ENCODE measurements at regions not wholly inside any gene's neighbourhood (a gene's known extent, or its start where the extent isn't known, plus 50 kb on each side); places are given as distances from the start of the nearest gene placed in this dataset.
"Not testable (repeated sequence)": the region's sequence is repeated elsewhere in the genome, so short reads cannot be mapped to it uniquely, and the experiment has no call there.

GRCh38 chr10:56095506-56096225 is 265.4 kb downstream of the ZWINT start:
- POLR2A ChIA-PET = no interaction called here
- no peak for DNase-seq (ENCODE audit: extremely low spot score)
- CTCF ChIA-PET = no interaction called here
- TF ChIP-seq ELF4 (IDR thresholded peaks at IDR 0.05) (no peak), SP1 (IDR thresholded peaks at IDR 0.05) (no peak), CTBP1 (IDR thresholded peaks at IDR 0.05; ENCODE audit: borderline replicate concordance) (no peak), ZNF384 (IDR thresholded peaks at IDR 0.05) (no peak), TARDBP (IDR thresholded peaks at IDR 0.05) (no peak), L3MBTL2 (conservative IDR thresholded peaks at IDR 0.05) (no peak), NFRKB (IDR thresholded peaks at IDR 0.05) (no peak), ARNT (IDR thresholded peaks at IDR 0.05) (no peak), LEF1 (IDR thresholded peaks at IDR 0.05; ENCODE audit: borderline replicate concordance) (no peak), SUZ12 (IDR thresholded peaks at IDR 0.05) (no peak), FOXM1 (IDR thresholded peaks at IDR 0.05; ENCODE audit: borderline replicate concordance) (no peak), PKNOX1 (IDR thresholded peaks at IDR 0.05) (no peak), FOXK2 (IDR thresholded peaks at IDR 0.05) (no peak), BHLHE40 (IDR thresholded peaks at IDR 0.05; ENCODE audit: borderline replicate concordance) (no peak), FOXA1 (IDR thresholded peaks at IDR 0.05) (no peak)

GRCh38 chr10:56093645-56094044 is 267.4 kb downstream of the ZWINT start:
- POLR2A ChIA-PET; CTCF ChIA-PET; DNase-seq (ENCODE audit: extremely low spot score): not testable (repeated sequence)

- ChIA-PET CTCF (no interaction called here), POLR2A (no interaction called here)
- no peak for DNase-seq (ENCODE audit: extremely low spot score)
- TF ChIP-seq FOXA1 (IDR thresholded peaks at IDR 0.05) (no peak), BHLHE40 (IDR thresholded peaks at IDR 0.05; ENCODE audit: borderline replicate concordance) (no peak), SP1 (IDR thresholded peaks at IDR 0.05) (no peak), TARDBP (IDR thresholded peaks at IDR 0.05) (no peak), ELF4 (IDR thresholded peaks at IDR 0.05) (no peak), SUZ12 (IDR thresholded peaks at IDR 0.05) (no peak), FOXK2 (IDR thresholded peaks at IDR 0.05) (no peak), ARNT (IDR thresholded peaks at IDR 0.05) (no peak), PKNOX1 (IDR thresholded peaks at IDR 0.05) (no peak), NFRKB (IDR thresholded peaks at IDR 0.05) (no peak), LEF1 (IDR thresholded peaks at IDR 0.05; ENCODE audit: borderline replicate concordance) (no peak), HDGF (IDR thresholded peaks at IDR 0.05; ENCODE audit: borderline replicate concordance) (no peak), L3MBTL2 (conservative IDR thresholded peaks at IDR 0.05) (no peak), FOXM1 (IDR thresholded peaks at IDR 0.05; ENCODE audit: borderline replicate concordance) (no peak), CTBP1 (IDR thresholded peaks at IDR 0.05; ENCODE audit: borderline replicate concordance) (no peak), ZNF384 (IDR thresholded peaks at IDR 0.05) (no peak)
Observed at GRCh38 chr10:56091872-56092271, 269.2 kb downstream of the ZWINT start.

- ChIA-PET POLR2A (no interaction called here), CTCF (no interaction called here)
- TF ChIP-seq BHLHE40 (IDR thresholded peaks at IDR 0.05; ENCODE audit: borderline replicate concordance) = no peak
- TF ChIP-seq ARNT (IDR thresholded peaks at IDR 0.05) = no peak
- TF ChIP-seq ELF4 (IDR thresholded peaks at IDR 0.05) = no peak
- TF ChIP-seq ZNF384 (IDR thresholded peaks at IDR 0.05) = no peak
- TF ChIP-seq TARDBP (IDR thresholded peaks at IDR 0.05) = no peak
- TF ChIP-seq HDGF (IDR thresholded peaks at IDR 0.05; ENCODE audit: borderline replicate concordance) = no peak
- no peak for TF ChIP-seq LEF1 (IDR thresholded peaks at IDR 0.05; ENCODE audit: borderline replicate concordance)
- no peak for TF ChIP-seq FOXM1 (IDR thresholded peaks at IDR 0.05; ENCODE audit: borderline replicate concordance)
- no peak for TF ChIP-seq L3MBTL2 (conservative IDR thresholded peaks at IDR 0.05)
- TF ChIP-seq SP1 (IDR thresholded peaks at IDR 0.05) = no peak
- TF ChIP-seq FOXA1 (IDR thresholded peaks at IDR 0.05) = no peak
- TF ChIP-seq FOXK2 (IDR thresholded peaks at IDR 0.05) = no peak
- TF ChIP-seq NFRKB (IDR thresholded peaks at IDR 0.05) = no peak
- no peak for TF ChIP-seq CTBP1 (IDR thresholded peaks at IDR 0.05; ENCODE audit: borderline replicate concordance)
- TF ChIP-seq SUZ12 (IDR thresholded peaks at IDR 0.05) = no peak
- no peak for TF ChIP-seq PKNOX1 (IDR thresholded peaks at IDR 0.05)
- no peak for DNase-seq (ENCODE audit: extremely low spot score)
Observed at GRCh38 chr10:56090914-56091540, 270.0 kb downstream of the ZWINT start.

GRCh38 chr10:56085406-56086122 is 275.5 kb downstream of the ZWINT start:
- ChIA-PET POLR2A (no interaction called here), CTCF (no interaction called here)
- no peak for DNase-seq (ENCODE audit: extremely low spot score)
- TF ChIP-seq FOXM1 (IDR thresholded peaks at IDR 0.05; ENCODE audit: borderline replicate concordance) (no peak), PKNOX1 (IDR thresholded peaks at IDR 0.05) (no peak), FOXA1 (IDR thresholded peaks at IDR 0.05) (no peak), L3MBTL2 (conservative IDR thresholded peaks at IDR 0.05) (no peak), CTBP1 (IDR thresholded peaks at IDR 0.05; ENCODE audit: borderline replicate concordance) (no peak), ZNF384 (IDR thresholded peaks at IDR 0.05) (no peak), SUZ12 (IDR thresholded peaks at IDR 0.05) (no peak), FOXK2 (IDR thresholded peaks at IDR 0.05) (no peak), ELF4 (IDR thresholded peaks at IDR 0.05) (no peak), TARDBP (IDR thresholded peaks at IDR 0.05) (no peak), LEF1 (IDR thresholded peaks at IDR 0.05; ENCODE audit: borderline replicate concordance) (no peak), BHLHE40 (IDR thresholded peaks at IDR 0.05; ENCODE audit: borderline replicate concordance) (no peak), SP1 (IDR thresholded peaks at IDR 0.05) (no peak), NFRKB (IDR thresholded peaks at IDR 0.05) (no peak), ARNT (IDR thresholded peaks at IDR 0.05) (no peak), HDGF (IDR thresholded peaks at IDR 0.05; ENCODE audit: borderline replicate concordance) (no peak)
